ENCODE measurements at regions not wholly inside any gene's neighbourhood (a gene's known extent, or its start where the extent isn't known, plus 50 kb on each side); places are given as distances from the start of the nearest gene placed in this dataset.
A peak's percentile ranks its signal among the peaks of the same experiment; 100 is the strongest.

DNA sequence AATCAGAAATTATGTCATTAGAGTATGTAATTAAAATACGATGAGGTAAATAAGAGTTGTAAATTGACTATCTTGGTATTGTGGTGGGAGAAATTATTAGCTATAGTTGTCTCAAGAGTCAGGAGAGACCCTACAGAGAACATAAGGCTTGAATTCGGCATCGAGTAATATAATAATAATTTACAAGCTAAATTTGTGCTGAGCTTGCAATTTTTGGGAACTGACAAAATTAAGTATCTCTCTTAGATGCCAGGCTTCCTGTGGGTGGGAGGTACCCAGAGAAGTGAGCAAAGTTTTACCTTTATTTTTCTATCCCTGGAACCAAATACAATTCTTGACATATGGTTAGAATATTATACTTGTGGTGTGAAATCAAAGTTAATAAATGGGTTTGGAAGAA is 1637.0 kb downstream of the EFNB2 start:
- H3K36me3 ChIP-seq (ENCODE audit: control insufficient read depth in 2 of 2, extremely low read depth in 1 of 2, insufficient read depth in 1 of 2, low read length in 1 of 2) = no peaks in the 10 kb centered on the region
- POLR2A ChIA-PET = interaction anchor here in 1 of 2 donors (0.6 to 0.9 kb wide), 2 partner anchors 12 to 118 kb away, joined by 3 to 4 read pairs; no protein-coding TSS in a partner anchor
- no peak overlapping the region for H3K27ac ChIP-seq (ENCODE audit: low read length)
- Mint-ChIP-seq H3K36me3 (no peaks in the 10 kb centered on the region), H3K4me3 (no peak overlapping the region), H3K27me3 (no peaks in the 10 kb centered on the region), H3K4me1 (no peaks in the 10 kb centered on the region), H3K27ac (no peak overlapping the region), H3K9me3 (no peaks in the 10 kb centered on the region)
- DNase-seq (no peak), ATAC-seq (replicated peaks in 1 of 4) (no peak)
- H3K4me3 ChIP-seq (ENCODE audit: control insufficient read depth in 1 of 2, extremely low read depth in 1 of 2, low read length in 1 of 2) = no peak overlapping the region
- peaks cover 2% of the 10 kb centered on the region for H3K9me3 ChIP-seq
- no peaks in the 10 kb centered on the region for H3K27me3 ChIP-seq (replicated peaks in 1 of 2; ENCODE audit: control insufficient read depth in 2 of 2, extremely low read depth in 1 of 2, insufficient read depth in 2 of 2, low read length in 1 of 2)
- no peaks in the 10 kb centered on the region for H3K4me1 ChIP-seq (ENCODE audit: control insufficient read depth in 1 of 2, extremely low read depth in 1 of 2, insufficient read depth in 2 of 2, low read length in 2 of 2)
- WGBS (ENCODE audit: insufficient coverage) = no CpG with 5 or more reads among the region's 3 CpGs
- CTCF ChIA-PET = no interaction called here

DNA sequence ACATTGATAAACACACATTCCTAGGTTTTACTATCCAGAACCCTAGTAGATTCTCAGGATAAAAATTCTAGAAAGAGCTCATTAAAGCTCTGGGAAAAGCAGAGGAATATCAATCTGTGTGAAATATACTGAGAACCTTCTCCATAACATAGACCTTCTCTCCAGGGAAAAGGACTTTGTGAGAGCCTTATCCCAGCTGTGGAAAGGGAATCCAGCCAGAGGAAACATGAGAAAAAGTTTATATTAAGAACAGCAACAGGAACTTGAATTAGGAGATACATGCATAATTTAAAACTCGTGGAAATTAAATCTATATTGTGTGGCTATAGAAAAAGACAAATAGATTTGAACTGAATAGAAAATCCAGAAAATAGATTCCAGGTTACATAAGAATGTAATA is 1639.9 kb downstream of the EFNB2 start:
- Histone ChIP-seq H3K36me3 (ENCODE audit: control insufficient read depth in 2 of 2, extremely low read depth in 1 of 2, insufficient read depth in 1 of 2, low read length in 1 of 2) (no peaks in the 10 kb centered on the region), H3K9me3 (peaks cover 2% of the 10 kb centered on the region), H3K4me3 (ENCODE audit: control insufficient read depth in 1 of 2, extremely low read depth in 1 of 2, low read length in 1 of 2) (no peak overlapping the region), H3K27me3 (replicated peaks in 1 of 2; ENCODE audit: control insufficient read depth in 2 of 2, extremely low read depth in 1 of 2, insufficient read depth in 2 of 2, low read length in 1 of 2) (no peaks in the 10 kb centered on the region), H3K4me1 (ENCODE audit: control insufficient read depth in 1 of 2, extremely low read depth in 1 of 2, insufficient read depth in 2 of 2, low read length in 2 of 2) (no peaks in the 10 kb centered on the region), H3K27ac (ENCODE audit: low read length) (no peak overlapping the region)
- ChIA-PET CTCF (no interaction called here), POLR2A (no interaction called here)
- Mint-ChIP-seq H3K9me3 (no peaks in the 10 kb centered on the region), H3K36me3 (no peaks in the 10 kb centered on the region), H3K27me3 (no peaks in the 10 kb centered on the region), H3K4me3 (no peak overlapping the region), H3K4me1 (no peaks in the 10 kb centered on the region), H3K27ac (no peak overlapping the region)
- WGBS (ENCODE audit: insufficient coverage) = no CpG with 5 or more reads among the region's 1 CpG
- no peak for DNase-seq
- ATAC-seq (replicated peaks in 1 of 4) = no peak

DNA sequence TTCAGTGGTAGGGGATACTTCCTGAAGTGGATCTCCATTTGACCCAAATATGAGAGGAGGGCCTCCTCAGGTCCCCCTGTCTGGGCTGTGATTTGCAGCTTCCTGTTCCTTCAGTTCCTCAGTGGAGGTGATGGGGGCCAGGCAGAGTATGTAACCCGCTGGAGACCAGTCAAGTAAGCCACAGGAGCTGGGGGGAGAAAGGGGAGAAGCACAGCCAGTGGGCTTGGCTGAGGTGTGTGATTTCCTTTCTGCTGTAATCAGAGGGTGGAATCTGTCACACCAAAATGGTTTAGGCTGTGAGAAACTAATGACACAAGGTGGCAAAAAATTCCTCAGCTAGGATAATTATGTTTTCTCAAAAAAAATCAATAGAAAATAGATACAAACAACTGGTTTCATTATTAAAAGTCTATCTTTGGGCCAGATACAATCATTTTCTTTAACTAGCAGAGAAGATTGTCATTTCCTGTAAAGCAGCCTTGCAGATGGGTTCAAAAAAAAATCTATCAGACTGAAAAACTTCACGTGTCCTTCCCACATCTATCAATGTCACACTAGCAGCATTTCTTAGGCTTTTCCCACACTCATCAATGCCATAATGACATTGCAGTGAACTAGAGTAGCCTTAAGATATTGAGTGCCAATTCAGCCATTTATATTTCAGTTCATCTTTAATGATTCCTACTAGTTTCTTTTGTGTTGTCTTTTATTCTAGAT is 1660.3 kb downstream of the EFNB2 start:
- Mint-ChIP-seq H3K9me3 (peaks cover 0 to 2% (median 1%) of the 10 kb centered on the region in 3 donors), H3K36me3 (no peaks in the 10 kb centered on the region), H3K27me3 (no peaks in the 10 kb centered on the region), H3K4me1 (peaks cover 6 to 13% (median 12%) of the 10 kb centered on the region in 3 donors), H3K4me3 (peak overlapping the region in 1 of 3 donors; percentile 13), H3K27ac (peak overlapping the region in 1 of 2 donors; percentile 35)
- Histone ChIP-seq H3K9me3 (peaks cover 3% of the 10 kb centered on the region), H3K4me1 (ENCODE audit: control insufficient read depth in 1 of 2, extremely low read depth in 1 of 2, insufficient read depth in 2 of 2, low read length in 2 of 2) (peaks cover 4 to 14% of the 10 kb centered on the region in 2 experiments), H3K27ac (ENCODE audit: low read length) (no peak overlapping the region), H3K27me3 (replicated peaks in 1 of 2; ENCODE audit: control insufficient read depth in 2 of 2, extremely low read depth in 1 of 2, insufficient read depth in 2 of 2, low read length in 1 of 2) (no peaks in the 10 kb centered on the region), H3K36me3 (ENCODE audit: control insufficient read depth in 2 of 2, extremely low read depth in 1 of 2, insufficient read depth in 1 of 2, low read length in 1 of 2) (no peaks in the 10 kb centered on the region), H3K4me3 (ENCODE audit: control insufficient read depth in 1 of 2, extremely low read depth in 1 of 2, low read length in 1 of 2) (peak overlapping the region in 1 of 2 donors; percentile 23)
- ChIA-PET CTCF (no interaction called here), POLR2A (interaction anchor here in 1 of 2 donors (0.7 kb wide), 1 partner anchor 39 kb away, joined by 3 read pairs; no protein-coding TSS in a partner anchor)
- 13% methylated on average over 1 of the region's 2 CpGs for WGBS (ENCODE audit: insufficient coverage)
- DNase-seq (peak in 11 of 35 experiments; percentile 0 to 29 (median 9)), ATAC-seq (replicated peaks in 1 of 4) (peak; percentile 40 to 83 (median 48))

DNA sequence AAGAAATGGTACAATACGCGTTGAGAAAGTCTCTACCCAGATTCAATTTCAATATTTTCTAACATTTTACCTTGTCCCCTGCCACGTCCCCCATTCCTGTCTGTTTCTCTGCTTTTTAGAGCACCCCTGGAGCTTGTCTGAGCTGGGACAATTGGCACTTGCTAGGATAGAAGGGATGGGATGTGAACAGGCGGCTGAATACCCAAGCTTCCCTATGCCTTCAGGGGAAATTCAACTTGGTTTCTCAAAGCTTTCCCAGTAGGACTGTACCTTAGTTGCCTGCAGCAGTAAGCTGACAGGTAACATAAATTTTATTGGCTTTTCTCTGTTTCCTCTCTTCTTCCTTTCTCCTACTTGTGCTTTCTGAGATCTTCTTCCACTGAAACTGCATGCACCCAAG is 1663.3 kb downstream of the EFNB2 start:
- Mint-ChIP-seq H3K27ac (no peak overlapping the region), H3K9me3 (peaks cover 0 to 10% (median 9%) of the 10 kb centered on the region in 3 donors), H3K4me1 (peaks cover 6 to 19% (median 13%) of the 10 kb centered on the region in 3 donors), H3K27me3 (no peaks in the 10 kb centered on the region), H3K4me3 (no peak overlapping the region), H3K36me3 (no peaks in the 10 kb centered on the region)
- Histone ChIP-seq H3K9me3 (peaks cover 8% of the 10 kb centered on the region), H3K4me1 (ENCODE audit: control insufficient read depth in 1 of 2, extremely low read depth in 1 of 2, insufficient read depth in 2 of 2, low read length in 2 of 2) (peaks cover 4 to 18% of the 10 kb centered on the region in 2 experiments), H3K36me3 (ENCODE audit: control insufficient read depth in 2 of 2, extremely low read depth in 1 of 2, insufficient read depth in 1 of 2, low read length in 1 of 2) (no peaks in the 10 kb centered on the region), H3K4me3 (ENCODE audit: control insufficient read depth in 1 of 2, extremely low read depth in 1 of 2, low read length in 1 of 2) (no peak overlapping the region), H3K27me3 (replicated peaks in 1 of 2; ENCODE audit: control insufficient read depth in 2 of 2, extremely low read depth in 1 of 2, insufficient read depth in 2 of 2, low read length in 1 of 2) (no peaks in the 10 kb centered on the region), H3K27ac (ENCODE audit: low read length) (no peak overlapping the region)
- ChIA-PET POLR2A (no interaction called here), CTCF (interaction anchor here in 1 of 2 donors (0.7 kb wide), 1 partner anchor 32 kb away, joined by 3 read pairs; no protein-coding TSS in a partner anchor)
- DNase-seq = no peak
- 100% methylated on average over 2 of the region's 4 CpGs for WGBS (ENCODE audit: insufficient coverage)
- ATAC-seq (replicated peaks in 1 of 4) = no peak

DNA sequence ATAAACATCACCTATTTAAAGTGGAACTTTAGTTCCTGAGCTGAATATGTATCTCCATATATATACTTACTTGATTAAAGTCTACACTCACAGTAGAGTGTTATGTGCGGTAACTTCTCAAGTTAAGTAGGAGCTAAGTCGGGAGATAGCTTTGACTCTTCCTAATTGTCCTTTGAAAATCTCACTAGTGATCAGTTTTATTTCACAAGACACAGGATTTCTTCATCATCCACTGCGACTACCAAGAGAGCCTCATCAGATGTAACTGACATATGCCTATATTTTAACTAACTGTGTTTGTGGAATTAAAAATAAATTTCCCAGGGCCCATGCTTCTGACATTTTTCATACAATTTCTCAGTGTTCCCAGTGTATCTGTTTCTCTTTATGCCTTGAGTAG is 1664.0 kb downstream of the EFNB2 start:
- DNase-seq = no peak
- H3K4me3 ChIP-seq (ENCODE audit: control insufficient read depth in 1 of 2, extremely low read depth in 1 of 2, low read length in 1 of 2) = no peak overlapping the region
- no peaks in the 10 kb centered on the region for H3K27me3 ChIP-seq (replicated peaks in 1 of 2; ENCODE audit: control insufficient read depth in 2 of 2, extremely low read depth in 1 of 2, insufficient read depth in 2 of 2, low read length in 1 of 2)
- POLR2A ChIA-PET = no interaction called here
- no CpG with 5 or more reads among the region's 3 CpGs for WGBS (ENCODE audit: insufficient coverage)
- CTCF ChIA-PET = interaction anchor here in 1 of 2 donors (0.7 kb wide), 1 partner anchor 32 kb away, joined by 3 read pairs; no protein-coding TSS in a partner anchor
- peaks cover 0 to 10% (median 9%) of the 10 kb centered on the region in 3 donors for H3K9me3 Mint-ChIP-seq
- ATAC-seq (replicated peaks in 1 of 4) = no peak
- H3K9me3 ChIP-seq = peaks cover 8% of the 10 kb centered on the region
- H3K4me1 Mint-ChIP-seq = peaks cover 6 to 19% (median 13%) of the 10 kb centered on the region in 3 donors
- peaks cover 4 to 18% of the 10 kb centered on the region in 2 experiments for H3K4me1 ChIP-seq (ENCODE audit: control insufficient read depth in 1 of 2, extremely low read depth in 1 of 2, insufficient read depth in 2 of 2, low read length in 2 of 2)
- H3K36me3 ChIP-seq (ENCODE audit: control insufficient read depth in 2 of 2, extremely low read depth in 1 of 2, insufficient read depth in 1 of 2, low read length in 1 of 2) = no peaks in the 10 kb centered on the region
- no peak overlapping the region for H3K27ac ChIP-seq (ENCODE audit: low read length)
- H3K36me3 Mint-ChIP-seq = no peaks in the 10 kb centered on the region
- no peaks in the 10 kb centered on the region for H3K27me3 Mint-ChIP-seq
- H3K4me3 Mint-ChIP-seq = no peak overlapping the region
- no peak overlapping the region for H3K27ac Mint-ChIP-seq

DNA sequence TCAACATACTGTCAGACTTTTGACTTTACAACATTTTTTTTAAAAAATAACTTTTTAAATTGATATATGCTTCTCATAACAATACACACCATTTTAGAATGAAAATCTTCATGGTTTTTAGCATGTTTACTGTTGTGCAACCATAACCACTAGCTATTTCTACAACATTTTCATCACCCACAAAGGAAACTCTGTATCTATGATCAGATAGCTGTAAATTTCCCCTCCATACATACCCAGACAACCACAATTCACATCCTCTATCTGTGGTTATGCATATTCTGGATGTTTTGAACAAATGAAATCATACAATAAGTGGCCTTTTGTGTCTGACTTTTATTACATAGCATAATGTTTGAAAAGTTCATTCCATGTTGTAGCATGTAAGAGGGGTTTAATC is 1666.0 kb downstream of the EFNB2 start:
- Mint-ChIP-seq H3K36me3 (no peaks in the 10 kb centered on the region), H3K27ac (no peak overlapping the region)

More for the DNA sequence above, 1666.0 kb downstream of the EFNB2 start:
- Mint-ChIP-seq H3K9me3 (peaks cover 0 to 10% (median 9%) of the 10 kb centered on the region in 3 donors), H3K4me3 (no peak overlapping the region), H3K27me3 (no peaks in the 10 kb centered on the region), H3K4me1 (peaks cover under 1 to 8% (median 2%) of the 10 kb centered on the region in 3 donors)
- peak in 1 of 35 experiments; percentile 13 for DNase-seq
- ChIA-PET CTCF (no interaction called here), POLR2A (interaction anchor here in 1 of 2 donors (0.7 kb wide), 1 partner anchor 221 kb away, joined by 3 read pairs; no protein-coding TSS in a partner anchor)
- peaks cover 8% of the 10 kb centered on the region for H3K9me3 ChIP-seq
- no peaks in the 10 kb centered on the region for H3K27me3 ChIP-seq (replicated peaks in 1 of 2; ENCODE audit: control insufficient read depth in 2 of 2, extremely low read depth in 1 of 2, insufficient read depth in 2 of 2, low read length in 1 of 2)
- peaks cover 0 to 7% of the 10 kb centered on the region in 2 experiments for H3K4me1 ChIP-seq (ENCODE audit: control insufficient read depth in 1 of 2, extremely low read depth in 1 of 2, insufficient read depth in 2 of 2, low read length in 2 of 2)
- no peaks in the 10 kb centered on the region for H3K36me3 ChIP-seq (ENCODE audit: control insufficient read depth in 2 of 2, extremely low read depth in 1 of 2, insufficient read depth in 1 of 2, low read length in 1 of 2)
- H3K4me3 ChIP-seq (ENCODE audit: control insufficient read depth in 1 of 2, extremely low read depth in 1 of 2, low read length in 1 of 2) = no peak overlapping the region
- peak in 2 of 4 experiments; percentile 24 to 75 for ATAC-seq (replicated peaks in 1 of 4)
- no peak overlapping the region for H3K27ac ChIP-seq (ENCODE audit: low read length)
